Hematopoietic multipotent progenitor cell treated with erythropoietin and hydrocortisone succinate and interleukin-3 and kit ligand, for 15 days (in vitro differentiated cells): ENCODE measurements at regions not wholly inside any gene's neighbourhood (a gene's known extent, or its start where the extent isn't known, plus 50 kb on each side); places are given as distances from the start of the nearest gene placed in this dataset.
"Not testable (repeated sequence)": the region's sequence is repeated elsewhere in the genome, so short reads cannot be mapped to it uniquely, and the experiment has no call there.

Source experiments
- DNase-seq: peaks from one replicate; pipeline ENCODE4 v3.0.0-alpha.2; 2015; ENCODE audit warnings: low spot score

- DNase-seq = no peak
Measured at GRCh38 chr16:55072976-55073375, 142.3 kb downstream of the IRX5 start.

- no peak for DNase-seq
Measured at GRCh38 chr16:55073830-55074229, 143.2 kb downstream of the IRX5 start.

DNA sequence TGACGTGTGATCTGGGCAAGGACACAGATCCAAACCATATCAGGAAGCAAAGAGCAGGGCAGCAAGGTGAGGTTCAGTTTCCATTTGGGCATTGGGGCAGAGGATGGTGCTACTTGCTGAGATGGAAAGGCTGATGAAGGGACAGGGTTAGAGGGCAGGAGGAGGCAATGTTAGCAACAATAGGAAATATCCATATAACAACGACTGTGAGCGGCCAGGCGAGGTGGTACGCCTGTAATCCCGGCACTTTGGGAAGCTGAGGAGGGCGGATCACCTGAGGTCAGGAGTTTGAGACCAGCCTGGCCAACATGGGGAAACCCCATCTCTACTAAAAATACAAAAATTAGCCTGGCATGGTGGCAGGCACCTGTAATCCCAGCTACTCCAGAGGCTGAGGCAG is 144.5 kb downstream of the IRX5 start:
- not testable (repeated sequence) for DNase-seq

DNA sequence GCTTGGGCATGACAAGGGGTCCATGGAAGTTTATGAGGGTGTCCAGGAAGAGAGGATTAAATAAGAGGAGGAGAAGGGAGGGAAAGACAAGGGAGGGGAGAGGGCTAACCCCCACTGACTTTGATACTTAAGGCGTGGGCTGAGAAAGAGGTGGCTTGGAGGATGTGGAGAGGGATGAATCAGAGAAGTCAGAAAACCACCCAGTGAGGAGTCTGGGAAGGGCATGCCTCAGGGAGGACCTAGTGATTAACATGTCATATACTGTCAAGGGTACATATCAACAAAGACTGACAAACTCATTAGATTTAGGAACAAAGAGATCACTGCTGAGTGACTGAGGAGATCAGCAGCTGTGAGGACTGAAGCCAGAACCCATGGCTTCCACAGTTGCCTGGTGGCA is 145.4 kb downstream of the IRX5 start:
- DNase-seq = no peak

- DNase-seq = no peak
Measured at GRCh38 chr16:55077266-55077665, 146.6 kb downstream of the IRX5 start.

GRCh38 chr16:55078153-55078552 is 147.5 kb downstream of the IRX5 start:
- DNase-seq = no peak

GRCh38 chr16:55078699-55079410 is 148.2 kb downstream of the IRX5 start:
- no peak for DNase-seq

DNA sequence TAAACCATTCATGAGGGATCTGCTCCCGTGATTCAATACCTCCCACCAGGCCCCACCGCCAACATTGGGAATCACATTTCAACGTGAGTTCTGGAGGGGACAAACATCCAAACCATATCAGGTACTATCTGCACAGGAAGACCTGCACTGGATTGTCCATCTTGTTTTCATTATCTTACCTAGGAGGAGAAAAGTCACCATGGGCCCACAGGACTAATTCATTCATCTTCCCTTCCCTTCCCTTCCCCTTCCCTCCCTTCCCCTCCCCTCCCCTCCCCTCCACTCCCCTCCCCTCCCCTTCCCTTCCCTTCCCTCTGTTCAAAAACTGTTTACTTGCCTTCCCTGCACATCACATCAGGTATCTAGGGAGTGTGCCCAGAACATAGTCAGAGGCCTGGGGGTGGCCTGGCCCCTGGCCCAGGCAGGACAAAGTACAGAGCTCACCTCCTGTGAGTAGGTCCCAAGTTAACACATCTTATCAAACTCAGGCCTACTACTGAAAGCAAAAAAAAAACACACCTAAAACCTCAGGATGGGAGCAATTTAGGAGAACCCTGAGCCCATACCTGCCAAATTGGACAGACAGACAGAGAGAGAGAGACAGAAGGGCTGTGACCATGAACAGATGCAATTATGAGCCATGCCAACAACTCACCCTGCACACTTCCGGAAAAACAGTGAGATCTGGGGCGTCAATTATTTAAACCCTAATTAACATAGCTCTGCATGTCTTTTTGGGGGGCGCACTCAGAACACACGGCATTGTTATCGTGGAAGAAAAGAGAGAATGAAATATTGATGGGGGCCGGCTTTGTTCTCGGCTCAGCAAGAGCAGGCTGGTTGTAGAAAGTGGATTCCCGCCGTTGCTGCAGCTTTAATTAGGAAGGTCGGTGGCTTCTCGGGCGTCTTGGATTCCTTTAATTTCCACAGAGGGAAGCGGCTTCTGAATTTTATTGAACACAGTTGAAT is 151.2 kb downstream of the IRX5 start:
- DNase-seq = no peak

GRCh38 chr16:55082591-55082976 is 151.9 kb downstream of the IRX5 start:
- no peak for DNase-seq

DNA sequence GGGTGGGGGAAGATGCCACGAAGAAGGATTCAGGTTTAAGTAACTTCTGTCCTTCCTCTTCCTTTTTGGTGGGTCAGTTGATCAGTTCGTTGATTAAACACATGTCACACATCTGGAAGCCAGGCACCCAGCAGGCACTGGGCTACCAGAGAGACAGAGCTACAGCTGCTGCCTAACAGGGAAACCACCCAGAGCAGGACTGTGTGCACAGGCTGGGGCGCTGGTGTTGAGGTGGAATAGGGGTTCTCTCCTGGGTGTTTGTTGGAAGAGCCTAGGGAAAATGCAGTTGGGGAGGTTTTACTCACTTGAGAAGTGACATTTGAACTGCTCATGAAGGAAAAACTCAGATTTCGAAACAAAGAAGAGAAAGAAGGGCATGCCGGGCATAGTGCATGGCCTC is 152.4 kb downstream of the IRX5 start:
- DNase-seq = no peak

DNA sequence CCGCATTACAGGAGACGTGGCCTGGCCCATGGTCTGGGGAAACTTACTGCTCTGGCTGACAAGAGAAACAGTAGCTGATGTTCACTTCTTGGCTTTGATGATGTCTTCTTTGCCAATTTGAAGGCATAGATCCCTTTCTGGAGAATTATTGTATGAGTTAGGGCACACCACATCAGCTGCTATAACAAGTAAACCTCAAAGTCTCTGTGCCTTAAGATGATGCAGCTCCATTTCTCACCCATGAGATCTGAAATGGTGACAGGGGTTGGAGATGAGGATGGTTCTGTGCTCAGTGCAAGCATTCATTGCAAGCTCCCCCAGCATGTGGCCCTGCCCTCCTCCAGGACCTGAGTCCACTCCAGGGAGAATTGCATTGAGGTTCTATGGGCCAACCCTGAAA is 157.4 kb downstream of the IRX5 start:
- DNase-seq = no peak

DNA sequence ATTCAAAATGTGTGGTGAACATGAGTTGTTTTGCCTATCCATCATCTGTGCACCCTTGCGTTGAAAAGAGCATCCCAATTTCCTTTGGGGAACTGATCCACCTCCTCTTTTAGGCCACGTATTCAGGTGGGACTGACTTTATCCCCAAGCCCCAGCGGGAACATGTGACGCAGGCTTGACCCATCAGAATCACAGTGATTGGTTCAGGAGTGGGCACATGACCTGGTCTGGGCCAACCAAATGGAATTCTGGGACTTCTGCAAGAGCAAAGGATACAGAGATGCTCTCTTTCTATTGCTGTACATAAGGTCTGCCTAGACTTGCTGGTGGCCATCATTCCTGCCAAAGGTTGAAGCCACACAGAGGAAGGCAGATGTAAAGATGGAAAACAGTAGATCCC is 158.9 kb downstream of the IRX5 start:
- DNase-seq = no peak

- no peak for DNase-seq
Measured at GRCh38 chr16:55091213-55091870, 160.7 kb downstream of the IRX5 start.

DNA sequence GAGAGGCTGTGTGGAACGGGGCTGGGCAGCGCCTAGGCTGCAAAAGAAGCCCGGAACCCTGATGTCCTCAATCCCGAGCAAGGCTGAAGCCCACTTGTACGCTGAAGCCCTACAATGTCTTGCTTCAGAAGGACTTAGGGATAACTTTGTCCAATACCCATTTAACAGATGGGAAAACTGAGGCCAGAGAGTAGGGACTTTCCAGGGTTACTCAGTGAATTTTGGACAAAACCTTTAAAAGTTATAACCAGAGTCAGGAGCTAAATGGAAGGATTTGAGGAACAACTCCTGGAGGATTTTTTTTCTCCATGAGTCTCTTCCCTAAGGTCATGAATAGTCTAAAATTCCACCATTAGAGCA is 161.2 kb downstream of the IRX5 start:
- DNase-seq = no peak

DNA sequence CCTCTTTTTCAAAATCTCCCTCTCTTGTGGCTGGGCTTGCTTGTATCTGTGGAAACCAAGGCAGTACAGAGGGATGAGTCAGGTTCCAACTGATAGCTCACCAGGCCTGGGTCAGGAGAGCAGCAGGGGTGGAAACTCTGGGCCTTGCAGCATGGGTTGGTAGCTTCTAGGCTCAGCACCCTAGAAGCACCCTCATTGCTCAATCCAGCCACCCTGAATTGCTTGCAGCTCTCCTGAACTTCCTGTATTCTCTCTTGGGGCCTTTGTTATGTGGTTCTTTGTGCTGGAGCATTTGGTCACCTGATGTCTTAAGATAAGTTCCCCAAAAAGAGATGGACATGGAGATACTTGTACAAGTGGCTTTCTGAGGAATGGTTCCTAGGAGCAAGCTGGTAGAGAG is 169.4 kb downstream of the IRX5 start:
- no peak for DNase-seq

DNA sequence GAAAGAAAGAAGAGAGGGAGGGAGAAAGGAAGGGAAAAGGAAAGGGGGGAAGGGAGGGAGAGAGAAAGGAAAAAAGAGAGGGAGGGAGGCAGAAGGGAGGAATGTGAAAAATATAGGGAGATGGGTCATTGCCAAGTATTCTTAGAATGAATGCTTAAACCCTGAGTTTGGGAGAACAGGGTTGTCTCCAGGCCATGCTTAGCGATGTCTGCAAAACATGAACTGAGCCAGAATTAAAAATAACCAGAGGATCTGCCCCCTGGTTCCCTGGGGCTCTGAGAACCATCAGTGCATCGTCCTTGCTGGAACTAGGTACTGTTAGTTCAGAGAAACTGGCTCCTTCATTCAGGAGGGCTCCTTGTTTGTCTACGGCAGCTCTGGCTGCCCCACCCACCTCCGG is 170.4 kb downstream of the IRX5 start:
- DNase-seq = no peak

DNA sequence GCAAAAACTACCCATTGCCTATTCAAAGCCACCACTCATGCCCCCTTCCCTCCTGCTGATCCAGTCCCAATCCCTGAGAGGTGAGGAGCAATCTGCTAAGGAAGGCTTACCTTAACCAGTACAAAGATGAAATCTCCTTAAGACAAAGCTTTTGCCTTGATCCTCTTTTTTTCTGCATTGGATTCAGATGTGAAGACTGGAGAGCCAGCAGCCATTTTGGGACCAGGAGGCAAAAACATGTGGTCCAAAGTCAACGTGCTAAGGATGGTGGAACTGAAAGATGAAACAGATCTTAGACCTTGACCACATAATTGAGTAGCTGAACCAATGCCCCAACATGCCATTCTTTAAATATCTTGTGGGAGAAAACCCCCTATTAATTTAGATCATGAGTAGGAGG is 171.4 kb downstream of the IRX5 start:
- DNase-seq = no peak

GRCh38 chr16:55102531-55102930 is 171.9 kb downstream of the IRX5 start:
- no peak for DNase-seq

DNA sequence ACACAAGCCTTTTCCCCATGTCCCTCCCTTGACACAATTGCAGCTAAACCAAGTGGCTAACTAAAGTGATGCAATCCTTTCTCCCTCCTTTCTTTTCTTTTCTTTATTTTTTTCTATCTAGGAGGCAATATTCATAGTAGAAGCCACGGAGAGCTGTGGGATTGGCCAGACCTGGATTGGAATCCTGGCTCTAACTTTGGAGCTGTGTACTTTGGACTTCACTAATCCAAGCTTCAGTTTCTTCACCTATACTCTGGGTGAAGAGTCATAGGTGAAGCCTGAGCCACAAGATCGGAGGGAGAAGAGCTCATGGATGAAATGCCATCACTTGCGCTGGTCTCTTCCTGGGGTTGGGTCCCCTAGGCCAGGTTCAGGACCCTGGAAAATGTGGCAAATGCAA is 177.2 kb downstream of the IRX5 start:
- DNase-seq = no peak

DNA sequence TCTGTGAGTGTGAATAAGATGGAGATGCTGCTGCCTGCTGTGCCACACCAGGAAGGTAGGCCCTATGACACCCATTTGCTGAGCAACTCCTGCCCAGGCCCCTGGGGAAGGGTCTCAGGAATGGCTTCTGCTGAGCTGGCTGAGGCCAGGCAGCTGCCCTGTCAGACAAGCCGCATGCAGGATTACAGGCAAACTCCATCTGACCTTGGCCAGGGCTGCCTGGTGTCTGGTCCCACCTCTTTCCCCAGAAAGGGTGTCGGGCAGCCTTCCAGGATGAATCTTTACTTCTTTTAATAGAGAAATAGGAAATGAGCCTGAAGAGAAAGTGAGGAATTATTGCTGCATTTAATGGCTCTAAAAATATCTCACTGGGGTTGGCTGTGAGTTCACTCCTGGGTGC is 182.5 kb downstream of the IRX5 start:
- no peak for DNase-seq

DNA sequence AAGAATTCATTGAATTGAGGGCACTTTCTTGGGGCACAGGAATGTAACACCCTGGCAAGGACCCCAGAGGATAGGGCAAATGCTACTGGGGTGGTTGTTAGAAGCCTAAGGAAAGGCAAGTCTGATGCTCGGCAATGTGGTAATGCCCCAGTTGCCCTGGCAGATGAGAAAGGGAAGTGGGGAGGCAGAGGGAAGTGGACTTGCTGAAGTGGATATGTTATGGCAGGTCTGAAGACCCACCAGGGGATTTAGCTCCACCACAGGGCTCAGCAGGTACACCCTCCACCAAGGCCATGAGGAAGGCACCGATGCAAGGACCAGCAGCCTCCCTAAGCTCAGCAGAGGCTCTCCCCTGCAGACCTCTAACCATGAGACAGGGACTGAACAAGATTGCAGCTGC is 184.8 kb downstream of the IRX5 start:
- no peak for DNase-seq

DNA sequence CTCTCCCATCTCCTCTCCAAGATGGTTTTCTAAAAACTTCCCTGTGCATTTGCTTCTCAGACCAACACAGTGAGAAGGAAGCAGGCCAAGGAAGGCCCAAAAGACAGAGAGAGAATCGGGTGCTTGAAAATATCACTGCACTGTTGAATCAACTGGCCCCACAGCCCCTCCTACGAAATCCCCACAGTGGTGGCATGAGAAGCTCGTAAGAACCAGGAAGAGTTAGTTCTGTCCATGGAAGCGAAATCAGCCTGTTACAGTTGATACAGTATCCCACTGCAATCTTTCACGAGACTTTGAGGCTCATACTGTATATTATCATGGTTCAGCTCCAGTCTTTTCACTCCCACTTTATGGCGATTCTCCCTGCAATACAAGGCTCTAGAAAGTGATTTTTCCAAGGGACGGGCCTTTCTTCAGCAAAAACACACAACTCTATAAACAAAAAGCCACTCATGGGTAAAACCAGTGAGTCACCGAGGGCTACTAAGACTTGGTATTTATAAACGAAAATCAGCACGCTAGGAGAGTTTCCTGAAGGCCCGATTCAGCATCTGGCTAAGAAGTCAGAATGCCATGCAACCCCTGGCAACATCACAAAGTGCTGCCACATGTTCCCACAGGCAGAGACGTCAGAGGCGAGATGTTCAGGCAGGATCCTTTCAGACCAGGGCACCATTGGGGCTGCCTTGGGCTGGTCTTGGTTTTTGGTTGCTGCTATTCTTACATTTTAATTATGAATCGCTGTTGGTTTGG is 185.7 kb downstream of the IRX5 start:
- no peak for DNase-seq
